BJ (cell line): ENCODE measurements at regions not wholly inside any gene's neighbourhood (a gene's known extent, or its start where the extent isn't known, plus 50 kb on each side); places are given as distances from the start of the nearest gene placed in this dataset.

Source experiments
- CTCF ChIA-PET: fragments of 350-600 bp; formaldehyde crosslinking; extraction: SDS; loops from one replicate; lab custom pipeline; 2021; ENCODE audit warnings: antibody characterized with exemption, inconsistent platforms; lab: Yijun Ruan, JAX
- POLR2A ChIA-PET: fragments of 300-600 bp; sonication (Branson Sonifier 250); formaldehyde crosslinking; extraction: SDS; loops from one replicate; lab custom pipeline; 2021; ENCODE audit warnings: antibody characterized with exemption; lab: Charles Lee
- DNase-seq: peaks from one replicate; pipeline ENCODE4 v3.0.0-alpha.2; 2011; ENCODE audit warnings: low read depth
- H3K27me3 ChIP-seq: 2 replicates; pipeline ENCODE4 v1.6.0; 2011; ENCODE audit warnings: low read length; ENCODE audit not compliant: control insufficient read depth, insufficient read depth
- H3K36me3 ChIP-seq: 2 replicates; pipeline ENCODE4 v1.5.1; 2011; ENCODE audit warnings: low read length; ENCODE audit not compliant: control insufficient read depth, insufficient read depth
- H3K4me3 ChIP-seq: 2 replicates; pipeline ENCODE4 v1.5.1; 2011; ENCODE audit warnings: low read depth, mild to moderate bottlenecking, control low read depth, low read length
- TF ChIP-seq, protein P1 (sequence below): IDR thresholded peaks from 2 replicates; pipeline ENCODE4 v1.5.1; 2011; ENCODE audit warnings: low read depth, mild to moderate bottlenecking, control low read depth, inconsistent platforms, low read length, moderate library complexity; ENCODE audit not compliant: insufficient read depth

DNA sequence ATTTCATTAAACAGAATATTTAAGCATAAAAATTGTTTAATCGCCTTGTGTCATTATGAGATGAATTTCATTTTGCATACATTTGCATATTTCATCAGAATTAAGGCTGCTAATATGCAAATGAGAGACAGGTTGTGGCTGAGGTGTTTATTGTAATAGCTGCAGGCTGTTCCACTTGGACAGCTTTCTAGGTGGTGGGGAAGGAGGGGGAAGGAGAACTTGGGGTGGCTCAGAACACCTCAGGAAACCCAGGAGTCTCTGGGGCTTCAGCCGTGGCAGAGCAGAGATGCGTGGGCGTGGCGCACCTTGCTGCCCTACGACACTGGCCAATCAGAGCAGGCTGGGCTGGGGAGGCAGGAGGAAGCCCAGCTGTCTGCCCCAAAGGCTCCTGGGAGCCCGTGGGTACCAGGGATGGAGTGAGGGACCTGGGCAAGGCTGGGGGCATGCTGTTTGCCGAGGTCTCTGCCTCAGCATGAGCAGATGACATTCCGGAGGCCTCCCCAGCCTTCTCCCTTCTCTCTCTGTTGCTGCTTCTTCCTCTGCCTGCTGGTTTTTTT is 542.9 kb downstream of the MN1 start:
- H3K36me3 ChIP-seq, result no peaks in the 10 kb centered on the region
- TF ChIP-seq, protein P1, sequence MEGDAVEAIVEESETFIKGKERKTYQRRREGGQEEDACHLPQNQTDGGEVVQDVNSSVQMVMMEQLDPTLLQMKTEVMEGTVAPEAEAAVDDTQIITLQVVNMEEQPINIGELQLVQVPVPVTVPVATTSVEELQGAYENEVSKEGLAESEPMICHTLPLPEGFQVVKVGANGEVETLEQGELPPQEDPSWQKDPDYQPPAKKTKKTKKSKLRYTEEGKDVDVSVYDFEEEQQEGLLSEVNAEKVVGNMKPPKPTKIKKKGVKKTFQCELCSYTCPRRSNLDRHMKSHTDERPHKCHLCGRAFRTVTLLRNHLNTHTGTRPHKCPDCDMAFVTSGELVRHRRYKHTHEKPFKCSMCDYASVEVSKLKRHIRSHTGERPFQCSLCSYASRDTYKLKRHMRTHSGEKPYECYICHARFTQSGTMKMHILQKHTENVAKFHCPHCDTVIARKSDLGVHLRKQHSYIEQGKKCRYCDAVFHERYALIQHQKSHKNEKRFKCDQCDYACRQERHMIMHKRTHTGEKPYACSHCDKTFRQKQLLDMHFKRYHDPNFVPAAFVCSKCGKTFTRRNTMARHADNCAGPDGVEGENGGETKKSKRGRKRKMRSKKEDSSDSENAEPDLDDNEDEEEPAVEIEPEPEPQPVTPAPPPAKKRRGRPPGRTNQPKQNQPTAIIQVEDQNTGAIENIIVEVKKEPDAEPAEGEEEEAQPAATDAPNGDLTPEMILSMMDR, result no peak
- no peak for DNase-seq
- H3K4me3 ChIP-seq, result no peak overlapping the region
- ChIA-PET CTCF (no interaction called here), POLR2A (no interaction called here)
- peaks cover 2% of the 10 kb centered on the region for H3K27me3 ChIP-seq

DNA sequence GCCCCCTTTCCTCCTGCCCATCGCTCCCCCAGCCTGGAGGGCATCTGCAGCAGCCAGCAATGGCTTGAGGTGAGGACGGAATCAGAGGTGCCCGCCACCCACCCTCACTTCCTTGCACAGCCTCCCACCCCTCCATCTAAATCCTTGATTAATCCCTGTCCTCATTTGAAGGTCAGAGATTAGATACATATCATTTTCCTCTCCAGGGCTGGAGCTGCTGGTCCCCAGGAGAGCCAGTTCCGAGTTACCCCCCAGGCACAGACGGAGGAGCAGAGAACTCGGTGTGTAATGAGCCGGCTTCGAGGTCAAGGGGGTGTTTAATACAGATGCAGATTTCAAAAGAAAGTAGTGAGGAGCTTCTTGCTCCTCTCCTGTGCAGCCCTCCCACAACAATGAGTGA is 542.1 kb downstream of the MN1 start:
- DNase-seq, result no peak
- Histone ChIP-seq H3K36me3 (no peaks in the 10 kb centered on the region), H3K27me3 (peaks cover 2% of the 10 kb centered on the region), H3K4me3 (no peak overlapping the region)
- TF ChIP-seq, protein P1, result no peak
- POLR2A ChIA-PET, result no interaction called here
- CTCF ChIA-PET, result no interaction called here

DNA sequence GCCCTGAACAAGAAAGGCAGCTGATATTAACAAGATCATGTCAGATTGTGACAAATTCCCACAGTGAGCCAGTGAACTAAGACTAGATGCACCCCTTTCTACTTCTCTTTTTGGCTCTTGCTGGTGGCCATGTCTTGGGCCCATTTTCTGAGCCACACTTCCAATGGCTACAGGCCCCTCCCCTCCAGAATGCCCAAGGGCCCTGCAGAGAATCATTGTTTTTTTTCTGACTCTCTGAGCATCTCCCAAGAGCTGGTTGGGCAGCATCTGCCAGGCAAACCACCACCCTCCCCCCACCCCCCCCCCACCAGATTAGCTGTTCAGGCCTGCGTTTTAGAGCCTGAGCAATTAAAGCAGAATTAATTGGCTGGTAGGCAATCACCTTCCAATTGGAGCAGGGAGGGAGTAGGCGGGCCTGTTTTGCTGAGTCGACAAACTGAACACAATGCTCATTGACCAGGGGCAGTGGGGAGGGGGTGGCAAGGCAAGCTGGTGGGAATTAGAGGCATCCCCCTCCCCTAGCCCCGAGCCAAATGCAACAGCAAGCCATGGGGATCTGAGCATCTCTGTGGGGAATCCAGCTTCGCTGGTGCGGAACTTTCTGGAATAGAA is 541.4 kb downstream of the MN1 start:
- DNase-seq, result no peak
- Histone ChIP-seq H3K27me3 (peaks cover 2% of the 10 kb centered on the region), H3K36me3 (no peaks in the 10 kb centered on the region), H3K4me3 (no peak overlapping the region)
- TF ChIP-seq, protein P1, result no peak
- CTCF ChIA-PET, result no interaction called here
- POLR2A ChIA-PET, result no interaction called here

DNA sequence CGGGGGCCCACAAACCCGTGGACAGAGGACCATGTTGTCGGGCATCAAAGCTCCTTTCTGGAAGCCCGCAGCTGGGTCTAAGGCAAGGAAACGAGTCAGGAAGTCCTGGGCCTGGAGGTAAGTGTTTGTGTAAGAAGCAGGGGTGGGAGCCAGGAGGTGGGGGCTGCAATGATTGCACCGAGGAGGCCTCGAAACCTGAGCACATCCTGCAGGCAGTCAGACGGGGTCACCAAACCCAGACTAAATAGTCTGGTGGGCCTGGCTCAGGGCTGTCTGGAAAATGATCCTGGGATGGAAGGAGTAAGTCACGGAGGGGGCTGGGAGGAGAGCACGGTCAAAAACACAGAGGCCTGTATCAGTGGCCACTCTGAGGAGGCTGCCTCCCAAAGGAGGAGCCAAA is 539.2 kb downstream of the MN1 start:
- TF ChIP-seq, protein P1, result no peak
- POLR2A ChIA-PET, result no interaction called here
- CTCF ChIA-PET, result interaction anchor here (1.1 kb wide), 1 partner anchor 11 kb away, joined by 3 read pairs; no protein-coding TSS in a partner anchor
- H3K4me3 ChIP-seq, result no peak overlapping the region
- DNase-seq, result no peak
- H3K36me3 ChIP-seq, result no peaks in the 10 kb centered on the region
- peaks cover 2% of the 10 kb centered on the region for H3K27me3 ChIP-seq

DNA sequence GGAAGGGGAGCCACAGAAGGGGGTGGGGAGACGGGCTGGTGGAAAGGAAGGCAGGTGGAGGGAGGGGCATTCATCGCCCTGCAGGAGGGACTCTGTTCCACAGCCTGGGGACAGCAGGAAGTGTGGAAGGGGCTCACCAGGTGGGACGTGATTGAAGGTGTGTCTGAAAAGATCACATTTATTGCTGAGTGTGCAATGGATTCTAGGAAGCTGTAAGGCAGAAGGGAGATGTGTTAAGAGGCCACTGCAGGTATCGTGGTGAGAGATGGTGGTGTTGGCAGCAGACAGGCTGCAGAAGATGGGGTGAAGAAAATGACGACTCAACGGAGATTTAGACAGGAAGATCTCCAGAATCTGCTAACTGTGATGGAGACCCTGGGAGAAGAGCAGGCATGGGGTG is 537.4 kb downstream of the MN1 start:
- TF ChIP-seq, protein P1, result no peak
- POLR2A ChIA-PET, result no interaction called here
- DNase-seq, result no peak
- peaks cover 2% of the 10 kb centered on the region for H3K27me3 ChIP-seq
- no peaks in the 10 kb centered on the region for H3K36me3 ChIP-seq
- no peak overlapping the region for H3K4me3 ChIP-seq
- CTCF ChIA-PET, result no interaction called here
